GM18520 (cell line): ENCODE measurements at regions not wholly inside any gene's neighbourhood (a gene's known extent, or its start where the extent isn't known, plus 50 kb on each side); places are given as distances from the start of the nearest gene placed in this dataset.
"Not testable (repeated sequence)": the region's sequence is repeated elsewhere in the genome, so short reads cannot be mapped to it uniquely, and the experiment has no call there.

Experiments used
- ATAC-seq: cut with Tn5 transposase; IDR thresholded peaks from one replicate; pipeline ENCODE4 v1.9.1; 2021; ENCODE audit not compliant: unreplicated experiment

DNA sequence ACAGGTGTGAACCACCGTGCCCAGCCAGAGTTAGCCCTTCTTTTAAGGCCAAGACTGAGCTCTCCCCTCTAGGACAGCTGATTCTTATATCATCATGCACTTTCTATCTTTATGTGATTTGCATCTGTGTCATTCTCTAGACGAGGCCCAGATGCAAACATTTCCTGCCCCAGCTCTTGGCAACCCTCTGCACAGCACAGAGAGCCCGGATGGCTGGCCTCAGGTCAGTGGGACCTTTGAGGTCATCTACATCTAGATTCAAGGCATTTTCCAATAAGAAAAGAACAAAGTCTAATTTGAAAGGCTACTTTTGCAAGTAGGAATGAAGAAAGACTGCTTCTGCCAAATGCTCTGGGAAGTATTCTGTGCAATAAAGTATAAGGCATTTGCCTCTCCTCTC is 109.0 kb upstream of the DAB2 start:
- ATAC-seq = no peak

GRCh38 chr5:39532511-39532910 is 107.7 kb upstream of the DAB2 start:
- ATAC-seq = no peak

- ATAC-seq = no peak
Measured at GRCh38 chr5:39531306-39531705, 106.5 kb upstream of the DAB2 start.

DNA sequence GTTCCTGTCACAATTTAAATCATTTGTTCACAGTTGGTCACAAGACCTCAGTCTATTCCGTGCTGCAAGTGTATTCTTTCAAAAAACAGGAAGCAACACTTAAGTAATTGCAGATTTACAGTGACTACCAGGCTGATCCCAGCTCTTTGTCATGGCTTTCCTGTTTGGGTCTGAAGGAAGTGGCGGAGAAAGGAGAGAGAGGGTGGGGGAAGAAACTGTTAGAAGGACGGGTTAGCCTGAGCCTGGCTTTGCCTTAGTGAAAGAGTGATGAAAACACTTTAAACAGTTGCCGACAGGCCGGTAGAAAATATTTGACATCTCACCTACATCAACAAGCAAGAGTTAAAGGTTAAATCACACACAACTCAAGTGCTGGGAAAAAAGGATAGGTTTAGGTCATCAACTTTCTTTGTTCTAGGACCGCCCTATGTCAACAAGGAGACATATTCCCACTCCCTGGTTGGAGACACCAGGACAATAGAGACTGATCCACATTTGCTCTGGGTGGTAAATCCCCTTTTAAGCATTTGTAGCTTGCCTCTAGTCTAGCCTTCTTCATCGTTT is 102.2 kb upstream of the DAB2 start:
- ATAC-seq = no peak

GRCh38 chr5:39525781-39526180 is 101.0 kb upstream of the DAB2 start:
- not testable (repeated sequence) for ATAC-seq

DNA sequence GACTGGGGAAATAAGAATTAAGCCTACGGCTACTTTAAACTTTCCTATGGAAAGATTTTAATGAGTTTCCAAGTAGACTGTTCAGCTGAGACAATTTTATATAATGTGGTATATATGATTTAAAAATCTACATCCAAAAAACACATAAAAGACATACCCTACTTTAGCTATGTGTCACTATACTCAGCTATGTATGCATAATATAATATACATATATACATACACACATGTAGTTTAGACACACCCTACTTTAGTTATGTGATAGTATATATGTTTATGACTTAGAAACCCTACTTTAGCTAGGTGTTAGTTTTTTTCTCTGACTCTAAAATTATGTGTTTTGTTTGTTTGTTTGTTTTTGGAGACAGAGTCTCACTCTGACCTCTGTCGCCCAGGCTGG is 100.5 kb upstream of the DAB2 start:
- no peak for ATAC-seq

DNA sequence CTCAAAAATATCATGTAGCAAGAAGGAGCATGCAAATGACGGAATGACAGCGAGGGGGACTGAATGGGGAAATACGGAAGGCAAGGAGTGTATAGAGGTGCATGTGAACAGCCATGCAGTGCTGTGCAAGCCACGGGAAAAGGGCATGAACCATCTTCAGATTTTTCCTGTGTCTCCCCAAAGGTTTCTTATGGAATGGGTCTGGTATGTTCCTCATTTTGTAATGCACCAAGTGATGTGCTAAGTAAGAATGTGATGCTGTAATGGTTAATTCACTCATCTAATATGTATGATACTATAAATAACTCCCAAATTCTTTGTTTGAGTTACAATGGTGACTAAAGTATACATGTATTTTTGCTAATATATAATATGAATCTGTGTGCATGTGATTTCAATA is 99.0 kb upstream of the DAB2 start:
- ATAC-seq = no peak

DNA sequence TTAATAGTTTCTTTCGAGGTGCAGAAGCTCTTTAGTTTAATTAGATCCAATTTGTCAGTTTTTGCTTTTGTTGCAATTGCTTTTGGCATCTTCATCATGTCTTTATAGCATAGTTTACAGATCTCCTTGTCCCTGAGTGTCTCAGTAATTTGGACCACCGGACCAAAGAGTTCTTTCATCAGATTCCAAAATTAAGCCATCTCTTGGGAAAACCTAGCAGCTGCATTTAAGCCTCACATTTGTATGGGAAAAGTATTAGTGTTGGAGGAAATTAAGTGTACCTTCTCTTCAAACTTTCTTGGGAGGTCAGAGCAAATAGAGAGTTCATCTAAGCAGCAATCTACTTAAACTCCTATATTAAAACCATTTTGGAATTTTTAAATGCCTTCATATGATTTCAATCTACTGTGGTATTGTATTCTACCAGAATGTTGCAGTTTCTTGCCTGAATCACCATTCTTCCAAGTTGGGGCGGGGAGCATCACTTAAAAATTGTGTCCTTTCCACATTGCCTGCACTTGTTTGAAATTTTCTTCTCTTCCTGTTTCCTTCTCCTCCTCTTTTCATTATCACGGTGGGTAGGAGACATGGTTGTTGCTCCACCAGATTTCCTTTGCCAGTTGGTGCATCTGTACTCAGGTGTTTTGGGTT is 97.3 kb upstream of the DAB2 start:
- ATAC-seq = no peak

GRCh38 chr5:39521098-39521860 is 96.5 kb upstream of the DAB2 start:
- ATAC-seq = no peak

- no peak for ATAC-seq
Measured at GRCh38 chr5:39520232-39520572, 95.4 kb upstream of the DAB2 start.

DNA sequence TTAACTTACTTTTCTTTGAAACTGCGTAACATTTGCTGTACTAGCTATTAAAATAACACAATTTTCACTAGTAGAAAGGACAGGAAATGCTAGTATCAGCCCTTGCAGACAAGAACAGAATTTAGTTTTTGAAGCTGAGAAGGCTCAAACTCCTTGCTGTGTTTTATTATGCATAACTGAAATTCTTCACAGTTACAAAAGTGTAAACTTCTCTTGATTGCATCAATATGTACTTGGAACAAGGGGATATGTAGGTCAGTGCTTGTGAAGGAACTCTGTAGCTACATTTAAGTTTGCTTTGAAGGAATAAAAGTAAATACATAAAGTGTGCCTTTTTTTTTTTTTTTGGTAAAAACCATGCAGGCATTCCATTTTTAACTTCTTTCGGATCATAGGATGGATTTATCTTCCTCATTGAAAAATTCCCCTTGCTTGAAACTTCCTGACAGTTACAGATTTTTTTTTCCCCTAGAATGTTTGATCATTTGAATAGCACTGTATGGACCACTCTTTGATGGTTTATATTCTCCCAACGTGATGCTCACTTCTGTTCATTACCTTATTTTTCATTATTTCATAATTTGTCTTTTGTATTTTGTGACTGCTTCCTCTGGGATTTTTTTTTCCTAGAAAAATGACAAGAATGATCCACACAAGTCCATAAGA is 94.9 kb upstream of the DAB2 start:
- no peak for ATAC-seq

GRCh38 chr5:39519079-39519478 is 94.3 kb upstream of the DAB2 start:
- no peak for ATAC-seq

GRCh38 chr5:39518516-39518915 is 93.7 kb upstream of the DAB2 start:
- ATAC-seq = no peak

DNA sequence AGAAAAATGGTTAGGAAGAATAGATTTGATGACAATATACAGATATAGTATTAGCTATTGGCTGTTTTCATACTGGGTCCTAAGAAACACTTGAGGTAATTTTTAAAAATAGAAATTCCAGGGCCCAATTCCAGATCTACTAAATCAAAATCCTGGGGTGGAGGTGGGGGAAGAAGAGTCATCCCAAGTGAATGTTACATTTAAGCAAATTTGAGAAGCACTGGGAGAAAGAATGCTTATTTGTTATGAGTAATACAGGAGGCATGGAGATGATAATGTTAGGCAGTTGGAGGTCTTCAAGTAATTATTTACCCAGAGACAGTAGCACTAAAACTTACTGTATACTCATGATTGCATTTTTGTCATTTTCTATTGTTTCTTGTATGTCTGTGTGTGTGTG is 93.0 kb upstream of the DAB2 start:
- ATAC-seq = no peak

- no peak for ATAC-seq
Measured at GRCh38 chr5:39515881-39516280, 91.1 kb upstream of the DAB2 start.

DNA sequence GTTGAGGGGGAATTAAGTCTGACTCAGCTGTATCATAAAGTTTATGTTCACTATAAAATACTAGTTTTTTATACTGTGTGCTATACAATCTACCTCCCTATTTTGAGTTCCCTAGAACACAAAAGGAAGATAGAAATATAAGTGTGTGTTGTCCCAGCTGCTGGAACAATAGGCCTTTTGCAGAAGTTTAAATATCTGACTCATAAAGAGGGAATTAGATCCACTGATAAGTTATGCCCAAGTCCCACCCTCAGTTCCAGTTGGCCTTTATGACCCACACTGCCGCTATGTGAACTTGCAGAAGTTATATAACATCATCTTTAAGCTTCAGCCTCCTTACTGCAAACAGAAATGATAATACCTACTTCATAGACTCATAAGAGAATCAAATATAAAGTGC is 88.5 kb upstream of the DAB2 start:
- no peak for ATAC-seq

DNA sequence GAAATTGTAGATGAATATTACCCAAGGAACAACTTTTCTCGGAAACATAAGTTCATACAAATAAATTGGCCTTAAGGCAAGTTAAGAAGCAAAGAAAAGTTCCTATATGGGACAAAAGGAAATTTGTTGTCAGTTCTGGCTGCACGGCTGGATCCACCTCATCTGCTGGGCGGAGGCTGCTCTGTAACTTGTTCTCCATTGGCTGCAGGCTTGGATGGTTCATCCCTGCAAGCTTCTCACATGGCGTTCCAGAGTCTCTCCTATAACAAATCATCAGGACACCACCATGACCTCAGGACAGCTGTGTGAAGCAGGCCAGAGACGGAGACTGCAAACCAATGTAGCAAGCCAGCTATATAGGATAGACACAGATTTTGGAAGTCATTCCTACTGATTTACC is 81.4 kb upstream of the DAB2 start:
- no peak for ATAC-seq

- ATAC-seq = no peak
Measured at GRCh38 chr5:39505791-39506190, 81.0 kb upstream of the DAB2 start.

DNA sequence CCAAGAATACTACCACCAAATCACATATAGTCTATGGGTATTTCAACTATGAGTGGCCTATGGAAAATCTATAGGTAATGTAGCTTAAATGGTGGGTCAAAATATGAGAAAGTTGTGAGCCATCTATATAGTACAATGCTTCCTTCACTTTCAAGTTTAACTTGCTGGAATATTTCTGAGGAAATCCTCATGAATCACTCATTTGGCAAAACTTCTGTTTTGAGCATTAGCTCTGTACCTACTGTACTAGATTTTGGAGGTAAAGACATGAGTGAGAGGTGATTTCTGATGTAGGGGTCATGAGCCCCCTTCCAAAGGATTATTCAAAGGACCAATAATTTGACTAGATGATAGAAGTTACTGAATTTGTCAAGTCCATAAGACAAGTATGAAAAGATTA is 80.6 kb upstream of the DAB2 start:
- no peak for ATAC-seq

- no peak for ATAC-seq
Measured at GRCh38 chr5:39503155-39503554, 78.4 kb upstream of the DAB2 start.

DNA sequence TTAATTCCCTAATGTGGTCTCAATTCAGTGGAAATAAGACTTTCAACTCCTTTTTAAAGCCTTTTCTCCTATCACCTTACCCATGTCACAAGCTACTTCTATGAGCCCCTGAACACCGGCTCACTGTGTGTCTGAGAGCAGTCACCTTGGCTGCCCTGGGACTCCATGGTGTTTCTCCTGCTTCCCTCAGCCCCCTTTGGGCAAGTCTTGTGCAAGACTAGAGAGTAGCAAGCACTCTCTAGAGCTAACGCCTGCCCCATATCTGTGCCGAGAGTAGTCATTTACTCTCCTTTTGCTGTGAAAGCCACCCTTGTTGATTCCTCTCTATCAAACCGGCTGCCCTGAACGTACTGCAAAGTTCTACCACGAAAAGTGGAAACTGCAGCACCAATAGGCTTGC is 77.9 kb upstream of the DAB2 start:
- ATAC-seq = no peak

DNA sequence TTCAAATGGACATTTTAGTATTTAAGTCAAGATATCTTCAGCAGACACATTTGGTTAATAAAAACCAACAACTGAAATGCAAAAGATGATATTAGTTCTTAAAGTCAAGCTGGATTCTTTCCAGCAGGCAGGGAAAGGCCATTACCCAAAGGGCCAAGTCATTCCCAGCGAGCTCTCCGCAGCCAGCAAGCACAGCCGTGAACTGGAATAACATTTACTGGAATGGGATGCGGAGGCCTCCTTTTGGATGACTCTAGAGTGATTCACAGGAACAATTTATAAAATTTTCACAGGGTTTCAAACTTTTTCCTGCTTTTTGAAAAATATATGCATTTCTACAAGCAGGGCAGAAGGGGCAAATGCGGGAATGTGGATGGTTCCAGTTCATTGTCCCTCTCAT is 76.6 kb upstream of the DAB2 start:
- ATAC-seq = no peak
